IMR-90 (cell line): ENCODE measurements at regions not wholly inside any gene's neighbourhood (a gene's known extent, or its start where the extent isn't known, plus 50 kb on each side); places are given as distances from the start of the nearest gene placed in this dataset.

ENCODE experiments used
- ATAC-seq: fragments of 200-7000 bp; cut with Tn5 transposase; 2 replicates; pipeline ENCODE4 v1.9.1; 2020; ENCODE audit warnings: low read depth, mild to moderate bottlenecking, moderate library complexity
- BruUV-seq: library from RNA; stranded (reverse); fragments of 400-500 nt; replicated peaks from 2 replicates; lab custom pipeline; 2021; lab: Mats Ljungman, UMichigan
- CTCF ChIA-PET: fragments of 300-600 bp; formaldehyde crosslinking; extraction: SDS; loops from one replicate; lab custom pipeline; 2021; ENCODE audit warnings: antibody characterized with exemption; lab: Yijun Ruan, JAX
- POLR2A ChIA-PET: fragments of 300-600 bp; sonication (Branson Sonifier 250); formaldehyde crosslinking; loops from one replicate; lab custom pipeline; 2022; ENCODE audit warnings: antibody characterized with exemption; ENCODE audit not compliant: unreplicated experiment; lab: Charles Lee
- DNase-seq: peaks from one replicate; pipeline ENCODE4 v3.0.0; 2013
- H2AFZ ChIP-seq: replicated peaks from 2 replicates; pipeline ENCODE3; 2013; ENCODE audit warnings: low read length, mild to moderate bottlenecking; ENCODE audit not compliant: poor library complexity
- H2AK5ac ChIP-seq: 2 replicates; pipeline ENCODE4 v1.6.1; 2013; ENCODE audit warnings: low read depth, low read length, inconsistent platforms
- H2AK9ac ChIP-seq: replicated peaks from 2 replicates; pipeline ENCODE3; 2013; ENCODE audit warnings: mild to moderate bottlenecking, low read depth, low read length, moderate library complexity; ENCODE audit not compliant: poor library complexity
- H2BK120ac ChIP-seq: 2 replicates; pipeline ENCODE4 v1.6.1; 2013; ENCODE audit warnings: low read depth, low read length, inconsistent platforms
- H2BK15ac ChIP-seq: 3 replicates; pipeline ENCODE4 v1.6.1; 2013; ENCODE audit warnings: low read depth, low read length, inconsistent platforms
- H2BK20ac ChIP-seq: 2 replicates; pipeline ENCODE4 v1.6.1; 2013; ENCODE audit warnings: low read depth, mild to moderate bottlenecking, inconsistent platforms, low read length, moderate library complexity
- H2BK5ac ChIP-seq: 2 replicates; pipeline ENCODE4 v1.6.1; 2013; ENCODE audit warnings: mild to moderate bottlenecking, low read depth, low read length, inconsistent platforms; ENCODE audit not compliant: poor library complexity, severe bottlenecking
- H3K14ac ChIP-seq: replicated peaks from 2 replicates; pipeline ENCODE4 v1.6.1; 2013; ENCODE audit warnings: low read depth, low read length, inconsistent platforms
- H3K18ac ChIP-seq: 2 replicates; pipeline ENCODE4 v1.6.1; 2013; ENCODE audit warnings: low read depth, low read length, control low read depth
- H3K23ac ChIP-seq: 2 replicates; pipeline ENCODE4 v1.6.1; 2013; ENCODE audit warnings: low read depth, low read length, inconsistent platforms
- H3K27ac ChIP-seq: 2 replicates; pipeline ENCODE4 v1.5.1; 2013; ENCODE audit warnings: mild to moderate bottlenecking, control low read depth, low read length; ENCODE audit not compliant: insufficient read depth
- H3K27me3 ChIP-seq: 2 replicates; pipeline ENCODE4 v1.6.1; 2013; ENCODE audit warnings: low read length; ENCODE audit not compliant: control insufficient read depth, insufficient read depth
- H3K36me3 ChIP-seq: 2 replicates; pipeline ENCODE4 v1.6.1; 2013; ENCODE audit warnings: low read length, mixed read lengths; ENCODE audit not compliant: control insufficient read depth, insufficient read depth
- H3K4ac ChIP-seq: 2 replicates; pipeline ENCODE4 v1.6.1; 2013; ENCODE audit warnings: low read depth, low read length, inconsistent platforms
- H3K4me1 ChIP-seq: 2 replicates; pipeline ENCODE4 v1.6.1; 2013; ENCODE audit warnings: low read length, mixed read lengths; ENCODE audit not compliant: control insufficient read depth, insufficient read depth
- H3K4me2 ChIP-seq: 2 replicates; pipeline ENCODE4 v1.6.1; 2013; ENCODE audit warnings: low read depth, mild to moderate bottlenecking, control low read depth, low read length, moderate library complexity
- H3K4me3 ChIP-seq: 2 replicates; pipeline ENCODE4 v1.5.1; 2013; ENCODE audit warnings: low read depth, mild to moderate bottlenecking, control low read depth, low read length, moderate library complexity; ENCODE audit not compliant: insufficient read depth
- H3K56ac ChIP-seq: 2 replicates; pipeline ENCODE4 v1.6.1; 2013; ENCODE audit warnings: low read length, inconsistent platforms; ENCODE audit not compliant: insufficient read depth; ENCODE audit errors: extremely low read depth
- H3K79me1 ChIP-seq, 2 experiments: 2 replicates each; pipeline ENCODE4 v1.6.1; 2013; ENCODE audit warnings: low read length in 2 of 2, inconsistent platforms in 1 of 2, low read depth in 1 of 2
- H3K9ac ChIP-seq: 2 replicates; pipeline ENCODE4 v1.6.1; 2013; ENCODE audit warnings: low read depth, low read length, control low read depth
- H3K9me1 ChIP-seq: 2 replicates; pipeline ENCODE4 v1.6.1; 2013; ENCODE audit warnings: low read length, inconsistent platforms; ENCODE audit not compliant: insufficient read depth
- H3K9me3 ChIP-seq: 2 replicates; pipeline ENCODE4 v1.6.1; 2013; ENCODE audit warnings: low read length; ENCODE audit not compliant: control insufficient read depth, insufficient read depth
- H4K20me1 ChIP-seq: 2 replicates; pipeline ENCODE4 v1.6.1; 2013; ENCODE audit warnings: low read length, inconsistent platforms; ENCODE audit not compliant: insufficient read depth
- H4K5ac ChIP-seq: 2 replicates; pipeline ENCODE4 v1.6.1; 2013; ENCODE audit warnings: mild to moderate bottlenecking, low read depth, low read length, control low read depth
- H4K8ac ChIP-seq, 2 experiments: 2 replicates each; pipeline ENCODE4 v1.6.1; 2013; ENCODE audit warnings: low read depth in 2 of 2, low read length in 2 of 2, control low read depth in 1 of 2, inconsistent platforms in 1 of 2
- H4K91ac ChIP-seq: 2 replicates; pipeline ENCODE4 v1.6.1; 2013; ENCODE audit warnings: low read depth, low read length, inconsistent platforms; ENCODE audit not compliant: insufficient read depth
- BHLHE40 ChIP-seq: fragments of 150-350 bp; IDR thresholded peaks from 2 replicates; pipeline ENCODE4 v1.6.1; 2016; ENCODE audit warnings: mild to moderate bottlenecking, low read depth, low read length
- CEBPB ChIP-seq: IDR thresholded peaks from 2 replicates; pipeline ENCODE4 v1.6.1; 2012; ENCODE audit warnings: low read depth, low read length, improper control_type of control experiment
- CHD1 ChIP-seq: IDR thresholded peaks from 2 replicates; pipeline ENCODE4 v1.6.1; 2012; ENCODE audit warnings: low read depth, low read length, improper control_type of control experiment
- CTCF ChIP-seq: conservative IDR thresholded peaks from 2 replicates; pipeline ENCODE4 v1.5.1; 2012; ENCODE audit warnings: mild to moderate bottlenecking, low read depth, low read length, improper control_type of control experiment
- FOS ChIP-seq: fragments of 150-350 bp; IDR thresholded peaks from 2 replicates; pipeline ENCODE4 v1.6.1; 2016; ENCODE audit warnings: low read depth, low read length
- MAFK ChIP-seq: IDR thresholded peaks from 2 replicates; pipeline ENCODE4 v1.6.1; 2012; ENCODE audit warnings: low read depth, low read length, improper control_type of control experiment
- MAZ ChIP-seq: IDR thresholded peaks from 2 replicates; pipeline ENCODE4 v1.6.1; 2012; ENCODE audit warnings: low read depth, mild to moderate bottlenecking, low read length, improper control_type of control experiment, moderate library complexity, borderline replicate concordance
- MXI1 ChIP-seq: IDR thresholded peaks from 2 replicates; pipeline ENCODE4 v1.6.1; 2012; ENCODE audit warnings: low read depth, mild to moderate bottlenecking, low read length, moderate library complexity, borderline replicate concordance
- NFE2L2 ChIP-seq: fragments of 150-350 bp; IDR thresholded peaks from 2 replicates; pipeline ENCODE4 v1.6.1; 2016; ENCODE audit warnings: low read depth, mild to moderate bottlenecking, low read length
- POLR2A ChIP-seq: IDR thresholded peaks from 2 replicates; pipeline ENCODE4 v1.6.1; 2012; ENCODE audit warnings: mild to moderate bottlenecking, low read depth, low read length
- RAD21 ChIP-seq: IDR thresholded peaks from 2 replicates; pipeline ENCODE4 v1.6.1; 2012; ENCODE audit warnings: low read length, improper control_type of control experiment
- RCOR1 ChIP-seq: IDR thresholded peaks from 2 replicates; pipeline ENCODE4 v1.6.1; 2012; ENCODE audit warnings: mild to moderate bottlenecking, low read length, improper control_type of control experiment; ENCODE audit not compliant: insufficient replicate concordance
- RFX5 ChIP-seq: IDR thresholded peaks from 2 replicates; pipeline ENCODE4 v1.8.0; 2012; ENCODE audit warnings: low read depth, mild to moderate bottlenecking, low read length, moderate library complexity
- SMC3 ChIP-seq: fragments of 150-350 bp; IDR thresholded peaks from 2 replicates; pipeline ENCODE4 v1.6.1; 2016; ENCODE audit warnings: low read depth, mild to moderate bottlenecking, antibody characterized with exemption, low read length, moderate library complexity
- WGBS, 2 experiments: methylation state at CpG; one replicate each; pipeline versions ENCODE4 v1.1.5 to v1.1.7; 2013; ENCODE audit warnings: missing lambda C conversion rate in 2 of 2; ENCODE audit not compliant: insufficient read length in 1 of 2; ENCODE audit errors: extremely low coverage in 2 of 2; 5-methylcytosine and 5-hydroxymethylcytosine counted together
- dilution Hi-C: fragments of 300-500 bp; cut with HindIII; formaldehyde crosslinking; loops from one replicate; pipeline ENCODE4 v1.14.3; 2018; ENCODE audit warnings: low sequenced_read_pairs; ENCODE audit not compliant: unreplicated experiment
- in situ Hi-C: fragments of 300-500 bp; cut with MboI; formaldehyde crosslinking; loops from 3 replicates; pipeline ENCODE4 v1.14.3; 2019; ENCODE audit warnings: low sequenced_read_pairs, inconsistent platforms, mixed read lengths
- intact Hi-C: fragments of 100-400 bp; cut with micrococcal nuclease; formaldehyde crosslinking; loops from 2 replicates; pipeline ENCODE4 v1.10.0; 2022
- TF ChIP-seq, protein P1 (sequence below): fragments of 150-350 bp; IDR thresholded peaks from 2 replicates; pipeline ENCODE4 v1.6.1; 2016; ENCODE audit warnings: low read depth, mild to moderate bottlenecking, low read length, moderate library complexity, borderline replicate concordance
- TF ChIP-seq, protein P2 (sequence below): fragments of 150-350 bp; IDR thresholded peaks from 2 replicates; pipeline ENCODE4 v1.6.1; 2017; ENCODE audit warnings: mild to moderate bottlenecking, antibody characterized with exemption, low read length, low read depth

DNA sequence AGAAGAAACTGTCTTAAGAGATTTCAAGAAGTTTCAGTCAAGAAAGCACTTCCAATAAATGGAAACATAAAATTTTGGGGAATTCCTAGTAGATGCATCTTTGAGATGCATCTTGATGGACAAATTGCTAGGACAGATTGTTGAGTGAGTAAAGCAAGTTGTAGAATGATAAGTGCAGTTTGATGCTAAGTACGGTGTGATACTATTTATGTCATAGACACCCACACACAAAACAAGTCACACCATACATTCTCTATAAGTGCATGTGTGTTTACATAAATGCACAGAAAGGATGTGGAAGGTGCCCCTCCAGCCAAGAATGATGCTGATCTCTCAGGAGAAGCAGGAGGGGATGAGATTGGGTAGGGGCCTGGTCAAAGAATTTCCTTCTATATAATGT lies 375.7 kb downstream of the FOXO1 start:
- Histone ChIP-seq H3K18ac (no peak overlapping the region), H4K5ac (no peak overlapping the region), H4K91ac (no peak overlapping the region), H2AFZ (no peak overlapping the region), H4K8ac (no peak overlapping the region), H3K9me3 (no peaks in the 10 kb centered on the region), H3K79me1 (no peaks in the 10 kb centered on the region), H3K4me1 (no peaks in the 10 kb centered on the region), H3K27ac (no peak overlapping the region), H3K23ac (no peak overlapping the region), H3K4me2 (no peak overlapping the region), H3K4me3 (no peak overlapping the region), H3K27me3 (no peaks in the 10 kb centered on the region), H3K9me1 (no peaks in the 10 kb centered on the region), H3K4ac (no peak overlapping the region), H2BK15ac (no peak overlapping the region), H3K14ac (no peak overlapping the region), H3K56ac (no peak overlapping the region), H4K20me1 (no peaks in the 10 kb centered on the region), H2AK9ac (no peak overlapping the region), H2BK20ac (no peak overlapping the region), H2AK5ac (no peak overlapping the region), H2BK120ac (no peak overlapping the region), H3K36me3 (no peaks in the 10 kb centered on the region), H2BK5ac (no peak overlapping the region), H3K9ac (no peak overlapping the region)
- dilution Hi-C loops = no loop called here
- ChIA-PET CTCF (no interaction called here), POLR2A (no interaction called here)
- TF ChIP-seq, protein P1, sequence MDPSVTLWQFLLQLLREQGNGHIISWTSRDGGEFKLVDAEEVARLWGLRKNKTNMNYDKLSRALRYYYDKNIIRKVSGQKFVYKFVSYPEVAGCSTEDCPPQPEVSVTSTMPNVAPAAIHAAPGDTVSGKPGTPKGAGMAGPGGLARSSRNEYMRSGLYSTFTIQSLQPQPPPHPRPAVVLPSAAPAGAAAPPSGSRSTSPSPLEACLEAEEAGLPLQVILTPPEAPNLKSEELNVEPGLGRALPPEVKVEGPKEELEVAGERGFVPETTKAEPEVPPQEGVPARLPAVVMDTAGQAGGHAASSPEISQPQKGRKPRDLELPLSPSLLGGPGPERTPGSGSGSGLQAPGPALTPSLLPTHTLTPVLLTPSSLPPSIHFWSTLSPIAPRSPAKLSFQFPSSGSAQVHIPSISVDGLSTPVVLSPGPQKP = no peak
- no peak for TF ChIP-seq MAFK
- TF ChIP-seq MXI1 = no peak
- no peak for TF ChIP-seq RFX5
- TF ChIP-seq FOS = no peak
- TF ChIP-seq, protein P2, sequence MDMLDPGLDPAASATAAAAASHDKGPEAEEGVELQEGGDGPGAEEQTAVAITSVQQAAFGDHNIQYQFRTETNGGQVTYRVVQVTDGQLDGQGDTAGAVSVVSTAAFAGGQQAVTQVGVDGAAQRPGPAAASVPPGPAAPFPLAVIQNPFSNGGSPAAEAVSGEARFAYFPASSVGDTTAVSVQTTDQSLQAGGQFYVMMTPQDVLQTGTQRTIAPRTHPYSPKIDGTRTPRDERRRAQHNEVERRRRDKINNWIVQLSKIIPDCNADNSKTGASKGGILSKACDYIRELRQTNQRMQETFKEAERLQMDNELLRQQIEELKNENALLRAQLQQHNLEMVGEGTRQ = no peak
- TF ChIP-seq CEBPB = no peak
- TF ChIP-seq CHD1 = no peak
- no peak for TF ChIP-seq SMC3
- no peak for TF ChIP-seq MAZ
- TF ChIP-seq POLR2A = no peak
- no peak for TF ChIP-seq RCOR1
- TF ChIP-seq BHLHE40 = no peak
- TF ChIP-seq RAD21 = no peak
- no peak for TF ChIP-seq NFE2L2
- no peak for TF ChIP-seq CTCF
- ATAC-seq = no peak
- DNase-seq = no peak
- BruUV-seq = no TSS peak
- in situ Hi-C loops = no loop called here
- WGBS, 2 experiments = no CpG with 5 or more reads among the region's 1 CpG
- intact Hi-C loops = no loop called here
